NT2/D1 (cell line): ENCODE measurements at regions not wholly inside any gene's neighbourhood (a gene's known extent, or its start where the extent isn't known, plus 50 kb on each side); places are given as distances from the start of the nearest gene placed in this dataset.
"Not testable (repeated sequence)": the region's sequence is repeated elsewhere in the genome, so short reads cannot be mapped to it uniquely, and the experiment has no call there.

ENCODE experiments used
- SUZ12 ChIP-seq: IDR thresholded peaks from 2 replicates; pipeline ENCODE4 v1.6.1; 2011; ENCODE audit not compliant: insufficient read length, insufficient read depth; ENCODE audit errors: extremely low read depth
- YY1 ChIP-seq: IDR thresholded peaks from 2 replicates; pipeline ENCODE4 v1.6.1; 2011; ENCODE audit not compliant: insufficient read length, insufficient read depth

DNA sequence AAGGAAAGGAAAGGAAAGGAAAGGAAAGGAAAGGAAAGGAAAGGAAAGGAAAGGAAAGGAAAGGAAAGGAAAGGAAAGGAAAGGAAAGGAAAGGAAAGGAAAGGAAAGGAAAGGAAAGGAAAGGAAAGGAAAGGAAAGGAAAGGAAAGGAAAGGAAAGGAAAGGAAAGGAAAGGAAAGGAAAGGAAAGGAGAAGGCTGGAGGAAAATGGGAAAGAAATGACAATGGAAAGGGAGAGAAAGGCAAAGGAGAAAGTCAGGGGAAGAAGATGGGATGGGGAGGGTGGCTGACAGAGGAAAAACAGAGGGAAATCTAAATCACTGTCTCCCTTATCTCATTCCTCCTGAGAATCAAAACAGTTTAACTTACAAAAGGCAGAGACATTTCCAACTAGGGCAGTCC, 156.3 kb downstream of the C1D start:
- not testable (repeated sequence) for TF ChIP-seq YY1, SUZ12
